Neural progenitor cell (in vitro differentiated cells): ENCODE measurements at regions not wholly inside any gene's neighbourhood (a gene's known extent, or its start where the extent isn't known, plus 50 kb on each side); places are given as distances from the start of the nearest gene placed in this dataset.

ENCODE experiments used
- DNase-seq: peaks from one replicate; pipeline ENCODE4 v3.0.0-alpha.2; 2016; ENCODE audit warnings: low spot score
- H2AFZ ChIP-seq: fragments of 200-600 bp; sonication (generic); replicated peaks from 2 replicates; pipeline ENCODE4 v1.6.1; 2016; ENCODE audit warnings: antibody characterized with exemption
- H3F3A ChIP-seq: fragments of 200-600 bp; sonication (generic); 2 replicates; pipeline ENCODE4 v1.6.1; 2016; ENCODE audit warnings: antibody characterized with exemption, low read depth
- H3K27ac ChIP-seq: fragments of 200-600 bp; sonication (generic); 2 replicates; pipeline ENCODE4 v1.5.1; 2016; ENCODE audit warnings: mild to moderate bottlenecking
- H3K27me3 ChIP-seq: fragments of 200-600 bp; sonication (generic); 2 replicates; pipeline ENCODE4 v1.6.1; 2016; ENCODE audit warnings: mild to moderate bottlenecking, moderate library complexity
- H3K36me3 ChIP-seq: fragments of 200-600 bp; sonication (generic); 2 replicates; pipeline ENCODE4 v1.5.1; 2016
- H3K4me1 ChIP-seq: fragments of 200-600 bp; sonication (generic); 2 replicates; pipeline ENCODE4 v1.6.1; 2016; ENCODE audit warnings: mixed run types
- H3K4me2 ChIP-seq: fragments of 200-600 bp; sonication (generic); 2 replicates; pipeline ENCODE4 v1.6.1; 2016
- H3K4me3 ChIP-seq: fragments of 200-600 bp; sonication (generic); 2 replicates; pipeline ENCODE4 v1.5.1; 2016
- H3K79me2 ChIP-seq: fragments of 200-600 bp; sonication (generic); 2 replicates; pipeline ENCODE4 v1.6.1; 2016; ENCODE audit warnings: low read depth
- H3K9ac ChIP-seq: fragments of 200-600 bp; sonication (generic); 2 replicates; pipeline ENCODE4 v1.6.1; 2016
- H3K9me3 ChIP-seq: fragments of 200-600 bp; sonication (generic); 2 replicates; pipeline ENCODE4 v1.5.1; 2016; ENCODE audit warnings: low read depth
- H4K20me1 ChIP-seq: fragments of 200-600 bp; sonication (generic); 2 replicates; pipeline ENCODE4 v1.6.1; 2016; ENCODE audit warnings: low read depth
- H3K27ac Mint-ChIP-seq: 3 replicates; pipeline ENCODE4 v1.8.0; 2021; ENCODE audit warnings: mixed read lengths
- H3K27me3 Mint-ChIP-seq: 2 replicates; pipeline ENCODE4 v1.8.0; 2022; ENCODE audit warnings: low read depth, mild to moderate bottlenecking, inconsistent platforms, moderate library complexity, mixed read lengths; ENCODE audit not compliant: insufficient read depth
- H3K36me3 Mint-ChIP-seq: 3 replicates; pipeline ENCODE4 v1.8.0; 2021; ENCODE audit warnings: mixed read lengths
- H3K4me1 Mint-ChIP-seq: 3 replicates; pipeline ENCODE4 v1.8.0; 2021; ENCODE audit warnings: mixed read lengths
- H3K4me3 Mint-ChIP-seq: 3 replicates; pipeline ENCODE4 v1.8.0; 2021; ENCODE audit warnings: mild to moderate bottlenecking, moderate library complexity, mixed read lengths
- H3K9me3 Mint-ChIP-seq: 3 replicates; pipeline ENCODE4 v1.8.0; 2020; ENCODE audit warnings: mixed read lengths
- EZH2 ChIP-seq: fragments of 200-600 bp; sonication (generic); IDR thresholded peaks from 2 replicates; pipeline ENCODE4 v1.6.1; 2017; ENCODE audit warnings: antibody characterized with exemption, mild to moderate bottlenecking, moderate library complexity
- EZH2phosphoT487 ChIP-seq: fragments of 200-600 bp; sonication (generic); IDR thresholded peaks from 2 replicates; pipeline ENCODE4 v1.6.1; 2017; ENCODE audit warnings: antibody characterized with exemption
- TF ChIP-seq, protein P1 (sequence below): fragments of 200-600 bp; sonication (generic); IDR thresholded peaks from 2 replicates; pipeline ENCODE4 v1.5.1; 2017; ENCODE audit warnings: antibody characterized with exemption, mild to moderate bottlenecking

DNA sequence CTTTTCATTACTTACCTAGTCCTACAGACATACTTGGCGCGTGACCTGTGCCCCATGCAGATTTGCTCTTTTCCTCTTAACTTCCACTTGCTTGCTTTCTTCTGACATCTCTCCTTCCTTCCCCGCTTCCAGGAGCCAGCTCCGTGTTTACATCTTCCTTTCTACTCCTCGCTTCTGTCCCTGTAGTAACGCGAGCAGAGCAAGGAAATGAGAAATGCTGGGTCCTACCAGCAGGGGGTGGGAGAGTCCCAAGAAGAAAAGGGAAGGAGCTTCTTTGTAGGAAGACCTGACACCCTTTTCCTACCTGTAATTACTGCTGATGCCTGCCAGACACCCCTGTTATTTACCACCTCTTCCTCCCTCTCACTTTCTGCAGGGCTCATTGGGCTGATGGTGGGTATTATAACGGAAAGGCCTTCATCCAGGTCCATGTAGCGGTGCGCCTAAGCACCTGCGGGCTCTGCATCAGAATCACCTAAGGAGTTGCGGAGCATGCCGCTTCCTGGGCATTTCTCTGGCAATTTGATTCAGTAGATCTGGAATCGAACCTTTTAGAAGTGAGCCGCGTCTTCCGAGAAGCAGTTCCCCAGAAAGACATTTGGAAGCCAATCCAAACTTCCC lies 1260.8 kb upstream of the WWC1 start:
- Mint-ChIP-seq H3K4me1 (peaks cover 8% of the 10 kb centered on the region), H3K4me3 (no peak overlapping the region), H3K27ac (no peak overlapping the region), H3K9me3 (no peaks in the 10 kb centered on the region), H3K27me3 (no peaks in the 10 kb centered on the region), H3K36me3 (peaks cover 2% of the 10 kb centered on the region)
- H3K4me1 ChIP-seq = no peaks in the 10 kb centered on the region
- H3K4me2 ChIP-seq = no peak overlapping the region
- no peak overlapping the region for H3K4me3 ChIP-seq
- H3K9ac ChIP-seq = no peak overlapping the region
- peak; percentile 64 for DNase-seq
- no peaks in the 10 kb centered on the region for H3F3A ChIP-seq
- H3K9me3 ChIP-seq = no peaks in the 10 kb centered on the region
- peak overlapping the region; percentile 66 for H2AFZ ChIP-seq
- no peaks in the 10 kb centered on the region for H3K79me2 ChIP-seq
- H3K27me3 ChIP-seq = no peaks in the 10 kb centered on the region
- H4K20me1 ChIP-seq = no peaks in the 10 kb centered on the region
- no peak overlapping the region for H3K27ac ChIP-seq
- H3K36me3 ChIP-seq = no peaks in the 10 kb centered on the region
- no peak for TF ChIP-seq EZH2
- TF ChIP-seq, protein P1, sequence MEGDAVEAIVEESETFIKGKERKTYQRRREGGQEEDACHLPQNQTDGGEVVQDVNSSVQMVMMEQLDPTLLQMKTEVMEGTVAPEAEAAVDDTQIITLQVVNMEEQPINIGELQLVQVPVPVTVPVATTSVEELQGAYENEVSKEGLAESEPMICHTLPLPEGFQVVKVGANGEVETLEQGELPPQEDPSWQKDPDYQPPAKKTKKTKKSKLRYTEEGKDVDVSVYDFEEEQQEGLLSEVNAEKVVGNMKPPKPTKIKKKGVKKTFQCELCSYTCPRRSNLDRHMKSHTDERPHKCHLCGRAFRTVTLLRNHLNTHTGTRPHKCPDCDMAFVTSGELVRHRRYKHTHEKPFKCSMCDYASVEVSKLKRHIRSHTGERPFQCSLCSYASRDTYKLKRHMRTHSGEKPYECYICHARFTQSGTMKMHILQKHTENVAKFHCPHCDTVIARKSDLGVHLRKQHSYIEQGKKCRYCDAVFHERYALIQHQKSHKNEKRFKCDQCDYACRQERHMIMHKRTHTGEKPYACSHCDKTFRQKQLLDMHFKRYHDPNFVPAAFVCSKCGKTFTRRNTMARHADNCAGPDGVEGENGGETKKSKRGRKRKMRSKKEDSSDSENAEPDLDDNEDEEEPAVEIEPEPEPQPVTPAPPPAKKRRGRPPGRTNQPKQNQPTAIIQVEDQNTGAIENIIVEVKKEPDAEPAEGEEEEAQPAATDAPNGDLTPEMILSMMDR = peak; percentile 60
- TF ChIP-seq EZH2phosphoT487 = no peak

DNA sequence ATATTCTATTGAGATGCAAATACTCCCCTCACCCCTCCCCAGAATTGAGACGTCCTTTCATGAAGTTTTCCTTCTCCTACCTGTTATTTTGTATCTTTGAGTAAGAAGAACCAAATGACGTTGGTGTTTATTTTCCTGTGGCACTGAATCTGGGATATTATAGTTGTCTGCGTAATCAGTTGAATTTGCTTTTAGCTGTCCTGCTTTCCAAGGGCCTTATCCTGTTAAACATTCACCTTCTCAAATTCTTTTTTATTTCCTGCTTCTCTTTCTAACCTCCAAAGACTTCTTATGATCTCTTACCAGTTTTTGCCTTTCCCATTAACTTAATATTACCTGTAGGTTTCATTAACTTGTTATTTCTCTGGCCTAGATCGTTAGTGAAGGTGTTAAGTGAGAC lies 1254.9 kb upstream of the WWC1 start:
- H3K4me3 Mint-ChIP-seq = no peak overlapping the region
- H3K36me3 Mint-ChIP-seq = peaks cover 5% of the 10 kb centered on the region
- Histone ChIP-seq H3K36me3 (no peaks in the 10 kb centered on the region), H3K27me3 (no peaks in the 10 kb centered on the region), H3K4me2 (no peak overlapping the region), H3K79me2 (no peaks in the 10 kb centered on the region), H4K20me1 (no peaks in the 10 kb centered on the region), H3K9me3 (no peaks in the 10 kb centered on the region), H2AFZ (no peak overlapping the region), H3K9ac (no peak overlapping the region), H3K27ac (no peak overlapping the region), H3F3A (no peaks in the 10 kb centered on the region), H3K4me3 (no peak overlapping the region), H3K4me1 (peaks cover 6% of the 10 kb centered on the region)
- no peak for DNase-seq
- no peak for TF ChIP-seq EZH2phosphoT487
- TF ChIP-seq, protein P1 = no peak
- no peak for TF ChIP-seq EZH2
- H3K9me3 Mint-ChIP-seq = no peaks in the 10 kb centered on the region
- H3K4me1 Mint-ChIP-seq = peaks cover 3% of the 10 kb centered on the region
- no peak overlapping the region for H3K27ac Mint-ChIP-seq
- peaks cover 2% of the 10 kb centered on the region for H3K27me3 Mint-ChIP-seq

DNA sequence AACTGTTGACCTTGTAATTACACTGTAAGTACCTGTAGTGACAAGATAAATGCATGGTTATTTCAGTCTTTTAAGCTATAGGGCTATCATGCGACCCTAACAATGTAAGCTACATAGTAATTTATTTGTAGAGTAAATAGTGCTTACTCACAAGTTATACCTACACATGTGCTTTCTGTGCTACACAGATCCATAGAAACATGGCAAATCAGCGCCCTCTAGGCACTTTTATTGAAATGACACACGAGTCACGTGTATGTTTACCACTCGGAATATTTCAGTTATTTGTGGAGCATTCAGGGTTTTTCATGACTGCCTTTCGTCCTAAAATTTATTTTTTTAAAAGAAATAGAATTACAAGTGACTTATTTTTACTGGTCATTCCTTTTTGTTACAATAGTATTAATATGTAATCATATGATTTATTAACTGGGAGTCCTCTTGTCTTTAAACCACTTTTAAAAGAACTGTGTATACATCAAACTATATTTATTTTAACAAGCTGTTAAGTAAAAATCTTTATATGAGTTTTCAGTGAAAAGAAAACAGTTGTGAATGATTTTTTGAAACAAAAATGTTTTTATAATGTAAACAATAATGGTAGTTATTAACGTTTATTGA lies 1242.3 kb upstream of the WWC1 start:
- H3K27me3 ChIP-seq = no peaks in the 10 kb centered on the region
- H3K9me3 ChIP-seq = no peaks in the 10 kb centered on the region
- H3K4me3 ChIP-seq = no peak overlapping the region
- no peak overlapping the region for H2AFZ ChIP-seq
- no peaks in the 10 kb centered on the region for H3K36me3 Mint-ChIP-seq
- H3K27ac ChIP-seq = no peak overlapping the region
- H3K27me3 Mint-ChIP-seq = no peaks in the 10 kb centered on the region
- no peak overlapping the region for H3K4me2 ChIP-seq
- H3K4me1 Mint-ChIP-seq = no peaks in the 10 kb centered on the region
- DNase-seq = peak; percentile 71
- H3K9me3 Mint-ChIP-seq = peaks cover 1% of the 10 kb centered on the region
- no peaks in the 10 kb centered on the region for H3K36me3 ChIP-seq
- H3K79me2 ChIP-seq = no peaks in the 10 kb centered on the region
- H3K4me1 ChIP-seq = no peaks in the 10 kb centered on the region
- no peak overlapping the region for H3K27ac Mint-ChIP-seq
- no peak overlapping the region for H3K9ac ChIP-seq
- H3F3A ChIP-seq = no peaks in the 10 kb centered on the region
- no peak overlapping the region for H3K4me3 Mint-ChIP-seq
- no peaks in the 10 kb centered on the region for H4K20me1 ChIP-seq
- TF ChIP-seq, protein P1 = peak; percentile 76
- TF ChIP-seq EZH2phosphoT487 = no peak
